ENCODE measurements at regions not wholly inside any gene's neighbourhood (a gene's known extent, or its start where the extent isn't known, plus 50 kb on each side); places are given as distances from the start of the nearest gene placed in this dataset.

DNA sequence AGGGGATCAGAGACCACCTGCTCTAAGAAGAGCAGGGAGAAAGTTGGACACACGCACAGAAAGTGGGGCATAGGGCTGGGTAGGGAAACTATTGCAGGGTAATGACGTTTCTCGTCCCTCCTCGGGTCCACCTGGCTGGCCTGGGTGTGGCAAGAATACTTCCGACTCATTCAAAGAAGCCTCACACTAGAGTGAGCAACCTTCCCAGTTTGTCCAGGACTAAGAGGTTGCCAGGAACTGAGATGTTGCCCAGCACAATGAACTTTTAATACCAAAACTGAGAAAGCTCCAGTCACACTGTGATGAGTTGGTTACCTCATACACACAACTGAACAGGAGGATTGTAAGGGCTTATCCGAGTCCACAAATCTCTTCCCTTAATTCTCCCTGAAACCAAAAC lies 74.5 kb upstream of the ADGRF1 start:
- TF ChIP-seq, protein P1, sequence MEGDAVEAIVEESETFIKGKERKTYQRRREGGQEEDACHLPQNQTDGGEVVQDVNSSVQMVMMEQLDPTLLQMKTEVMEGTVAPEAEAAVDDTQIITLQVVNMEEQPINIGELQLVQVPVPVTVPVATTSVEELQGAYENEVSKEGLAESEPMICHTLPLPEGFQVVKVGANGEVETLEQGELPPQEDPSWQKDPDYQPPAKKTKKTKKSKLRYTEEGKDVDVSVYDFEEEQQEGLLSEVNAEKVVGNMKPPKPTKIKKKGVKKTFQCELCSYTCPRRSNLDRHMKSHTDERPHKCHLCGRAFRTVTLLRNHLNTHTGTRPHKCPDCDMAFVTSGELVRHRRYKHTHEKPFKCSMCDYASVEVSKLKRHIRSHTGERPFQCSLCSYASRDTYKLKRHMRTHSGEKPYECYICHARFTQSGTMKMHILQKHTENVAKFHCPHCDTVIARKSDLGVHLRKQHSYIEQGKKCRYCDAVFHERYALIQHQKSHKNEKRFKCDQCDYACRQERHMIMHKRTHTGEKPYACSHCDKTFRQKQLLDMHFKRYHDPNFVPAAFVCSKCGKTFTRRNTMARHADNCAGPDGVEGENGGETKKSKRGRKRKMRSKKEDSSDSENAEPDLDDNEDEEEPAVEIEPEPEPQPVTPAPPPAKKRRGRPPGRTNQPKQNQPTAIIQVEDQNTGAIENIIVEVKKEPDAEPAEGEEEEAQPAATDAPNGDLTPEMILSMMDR (conservative IDR thresholded peaks at IDR 0.05; ENCODE audit: low read depth, low read length) = no peak
- TF ChIP-seq EZH2 (IDR thresholded peaks at IDR 0.05; ENCODE audit: low read length, unreplicated experiment) (no peak), EZH2phosphoT487 (IDR thresholded peaks at IDR 0.05; ENCODE audit: borderline replicate concordance, low read length) (no peak)
